H1 (cell line): ENCODE measurements at regions not wholly inside any gene's neighbourhood (a gene's known extent, or its start where the extent isn't known, plus 50 kb on each side); places are given as distances from the start of the nearest gene placed in this dataset.

Experiments used
- CTCF ChIA-PET: fragments of 300-600 bp; sonication (Branson Sonifier 250); formaldehyde crosslinking; loops from one replicate; lab custom pipeline; 2021; ENCODE audit not compliant: partially characterized antibody; lab: Charles Lee
- POLR2A ChIA-PET: fragments of 300-600 bp; sonication (Branson Sonifier 250); formaldehyde crosslinking; loops from one replicate; lab custom pipeline; 2021; ENCODE audit warnings: inconsistent platforms; ENCODE audit not compliant: partially characterized antibody; lab: Charles Lee
- DNase-seq, 2 experiments: peaks; one replicate each; pipeline versions ENCODE4 v3.0.0 to v3.0.0-alpha.2; 2010 to 2022; ENCODE audit warnings: low spot score in 2 of 2, low read depth in 1 of 2, mixed read lengths in 1 of 2
- FAIRE-seq: peaks from 2 replicates; lab custom pipeline; 2011; peaks lifted over from hg19 to GRCh38; lab: Jason Lieb, UNC
- H2AFZ ChIP-seq: 2 replicates; pipeline ENCODE4 v1.8.1; 2012; ENCODE audit warnings: low read length, inconsistent platforms
- H2AK5ac ChIP-seq: 2 replicates; pipeline ENCODE4 v1.6.1; 2013; ENCODE audit warnings: low read depth, low read length
- H2BK120ac ChIP-seq: replicated peaks from 2 replicates; pipeline ENCODE3; 2013; ENCODE audit warnings: low read depth, low read length, inconsistent platforms
- H2BK12ac ChIP-seq: 2 replicates; pipeline ENCODE4 v1.6.1; 2013; ENCODE audit warnings: low read depth, low read length
- H2BK15ac ChIP-seq: 2 replicates; pipeline ENCODE4 v1.6.1; 2013; ENCODE audit warnings: low read length
- H2BK20ac ChIP-seq: 2 replicates; pipeline ENCODE4 v1.6.1; 2013; ENCODE audit warnings: low read length
- H2BK5ac ChIP-seq: 2 replicates; pipeline ENCODE4 v1.6.1; 2013; ENCODE audit warnings: low read depth, low read length
- H3K14ac ChIP-seq: 2 replicates; pipeline ENCODE4 v1.6.1; 2013; ENCODE audit warnings: inconsistent platforms; ENCODE audit not compliant: insufficient read length
- H3K18ac ChIP-seq: 2 replicates; pipeline ENCODE4 v1.6.1; 2013; ENCODE audit warnings: low read length; ENCODE audit errors: extremely low read depth
- H3K23ac ChIP-seq: 2 replicates; pipeline ENCODE4 v1.6.1; 2013; ENCODE audit warnings: inconsistent platforms; ENCODE audit not compliant: insufficient read length
- H3K23me2 ChIP-seq: 2 replicates; pipeline ENCODE4 v1.6.1; 2013; ENCODE audit warnings: low read depth, low read length
- H3K27ac ChIP-seq: 2 replicates; pipeline ENCODE4 v1.6.1; 2011; ENCODE audit warnings: low read depth, low read length, inconsistent platforms
- H3K27me3 ChIP-seq, 4 experiments: replicated peaks in 1 of 4; 1 replicate in 1 of 4; 2 replicates in 3 of 4; pipeline versions ENCODE4 v1.6.1 to v1.8.1; 2011 to 2013; ENCODE audit warnings: low read length in 3 of 4, mild to moderate bottlenecking in 3 of 4, inconsistent platforms in 2 of 4, mixed read lengths in 2 of 4, moderate library complexity in 1 of 4; ENCODE audit not compliant: control insufficient read depth in 3 of 4, insufficient read depth in 3 of 4; ENCODE audit errors: extremely low read depth in 1 of 4
- H3K36me3 ChIP-seq, 4 experiments: 2 replicates each; pipeline versions ENCODE4 v1.6.1 to v1.8.1; 2011 to 2013; ENCODE audit warnings: mild to moderate bottlenecking in 4 of 4, low read length in 3 of 4, moderate library complexity in 2 of 4, control low read depth in 1 of 4, inconsistent platforms in 1 of 4; ENCODE audit not compliant: insufficient read depth in 4 of 4, control insufficient read depth in 2 of 4
- H3K4ac ChIP-seq: replicated peaks from 2 replicates; pipeline ENCODE3; 2013; ENCODE audit warnings: low read length, low read depth, mixed read lengths, inconsistent platforms; ENCODE audit not compliant: insufficient read length
- H3K4me1 ChIP-seq, 4 experiments: replicated peaks in 1 of 4; 1 replicate in 1 of 4; 2 replicates in 3 of 4; pipeline versions ENCODE4 v1.6.1 to v1.8.1; 2011 to 2013; ENCODE audit warnings: low read length in 3 of 4, inconsistent platforms in 2 of 4, mixed read lengths in 1 of 4; ENCODE audit not compliant: insufficient read depth in 4 of 4, control insufficient read depth in 3 of 4
- H3K4me2 ChIP-seq, 2 experiments: 2 replicates each; pipeline versions ENCODE4 v1.6.1 to v1.8.1; 2011 to 2013; ENCODE audit warnings: low read depth in 2 of 2, low read length in 2 of 2, control low read depth in 1 of 2, inconsistent platforms in 1 of 2, mild to moderate bottlenecking in 1 of 2; ENCODE audit not compliant: insufficient read depth in 1 of 2
- H3K4me3 ChIP-seq, 4 experiments: fragments of 200-600, 300-600 bp in 1 of 4; sonication (generic), shearing (Covaris generic), sonication (Bioruptor Twin) in 1 of 4; 2 replicates each; pipeline versions ENCODE4 v1.5.1 to v1.8.1; 2011 to 2016; ENCODE audit warnings: low read length in 4 of 4, low read depth in 3 of 4, control low read depth in 2 of 4, inconsistent platforms in 2 of 4, mild to moderate bottlenecking in 2 of 4, mixed read lengths in 1 of 4, moderate library complexity in 1 of 4; ENCODE audit not compliant: insufficient read depth in 2 of 4; ENCODE audit errors: extremely low read depth in 1 of 4
- H3K56ac ChIP-seq: replicated peaks from 2 replicates; pipeline ENCODE3; 2013; ENCODE audit warnings: low read depth, mild to moderate bottlenecking, mixed read lengths, low read length, inconsistent platforms; ENCODE audit not compliant: insufficient read length
- H3K79me1 ChIP-seq: 2 replicates; pipeline ENCODE4 v1.6.1; 2013; ENCODE audit warnings: low read depth, low read length, control low read depth
- H3K79me2 ChIP-seq, 2 experiments: 2 replicates each; pipeline versions ENCODE4 v1.6.1 to v1.8.1; 2012 to 2013; ENCODE audit warnings: low read length in 2 of 2, mild to moderate bottlenecking in 2 of 2, inconsistent platforms in 1 of 2; ENCODE audit not compliant: insufficient read depth in 2 of 2, control insufficient read depth in 1 of 2
- H3K9ac ChIP-seq, 4 experiments: replicated peaks in 1 of 4; 1 replicate in 1 of 4; 2 replicates in 3 of 4; pipeline versions ENCODE4 v1.6.1 to v1.8.1; 2011 to 2013; ENCODE audit warnings: low read depth in 3 of 4, low read length in 3 of 4, control low read depth in 2 of 4, mild to moderate bottlenecking in 2 of 4, moderate library complexity in 2 of 4, inconsistent platforms in 1 of 4; ENCODE audit errors: extremely low read depth in 1 of 4
- H3K9me3 ChIP-seq, 2 experiments: 2 replicates each; pipeline versions ENCODE4 v1.6.1 to v1.8.1; 2012 to 2013; ENCODE audit warnings: mild to moderate bottlenecking in 2 of 2, moderate library complexity in 2 of 2, control low read depth in 1 of 2, inconsistent platforms in 1 of 2, low read depth in 1 of 2, low read length in 1 of 2, mixed read lengths in 1 of 2; ENCODE audit not compliant: insufficient read depth in 2 of 2
- H4K20me1 ChIP-seq, 2 experiments: replicated peaks in 1 of 2; 2 replicates each; pipeline versions ENCODE3 to v1.8.1; 2011 to 2013; ENCODE audit warnings: inconsistent platforms in 2 of 2, low read length in 2 of 2, mild to moderate bottlenecking in 1 of 2; ENCODE audit not compliant: insufficient read depth in 2 of 2, control insufficient read depth in 1 of 2
- H4K5ac ChIP-seq: 2 replicates; pipeline ENCODE4 v1.6.1; 2013; ENCODE audit warnings: low read length, low read depth, mixed read lengths, inconsistent platforms; ENCODE audit not compliant: insufficient read length
- H4K8ac ChIP-seq: 2 replicates; pipeline ENCODE4 v1.8.0; 2013; ENCODE audit warnings: mild to moderate bottlenecking, moderate library complexity, low read length, inconsistent platforms; ENCODE audit not compliant: insufficient read depth; ENCODE audit errors: extremely low read depth
- H4K91ac ChIP-seq: replicated peaks from 2 replicates; pipeline ENCODE3; 2013; ENCODE audit warnings: low read length, mixed read lengths, inconsistent platforms; ENCODE audit not compliant: insufficient read length
- ASH2L ChIP-seq: fragments of 200-600, 300-600 bp; sonication (generic); IDR thresholded peaks from one replicate; pipeline ENCODE4 v1.7.1; 2017; ENCODE audit warnings: low read length
- CBX5 ChIP-seq: fragments of 300-800, 300-1000 bp; sonication (generic); IDR thresholded peaks from 2 replicates; pipeline ENCODE4 v1.7.1; 2016; ENCODE audit warnings: antibody characterized with exemption, low read length, low read depth
- WGBS, 2 experiments: shearing (Covaris generic) in 1 of 2; methylation state at CpG; one replicate each; pipeline versions ENCODE4 v1.1.6 to v1.1.7; 2013 to 2015; ENCODE audit warnings: low lambda C conversion rate in 2 of 2, mixed read lengths in 2 of 2, inconsistent platforms in 1 of 2, low coverage in 1 of 2, missing lambda C conversion rate in 1 of 2; ENCODE audit not compliant: insufficient replicate concordance in 2 of 2, insufficient coverage in 1 of 2, insufficient read length in 1 of 2; ENCODE audit errors: extremely low coverage in 1 of 2, missing lambda C conversion rate in 1 of 2; 5-methylcytosine and 5-hydroxymethylcytosine counted together

DNA sequence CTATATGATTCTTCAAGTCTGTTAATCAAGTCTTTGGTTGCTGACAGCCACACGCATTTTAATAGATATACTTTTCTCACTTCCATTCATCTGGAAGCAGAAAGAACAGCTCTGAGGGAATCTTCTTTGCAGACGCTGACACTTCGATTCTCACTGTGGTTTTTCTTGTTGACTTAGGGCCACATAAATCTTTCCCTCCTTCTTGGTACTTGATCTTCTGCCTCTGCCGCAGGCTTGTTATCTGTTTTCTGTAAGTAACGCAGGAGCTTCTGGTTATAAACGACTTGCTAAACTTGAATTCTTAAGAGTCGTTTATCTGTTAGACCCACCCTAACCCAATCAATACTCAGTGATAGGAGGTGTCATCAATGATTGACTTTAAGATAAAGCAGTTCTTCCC is 268.8 kb upstream of the SULF2 start:
- Histone ChIP-seq H3K56ac (no peak overlapping the region), H3K23ac (no peak overlapping the region), H3K18ac (no peak overlapping the region), H3K36me3 (peaks cover 0 to 2% (median 0%) of the 10 kb centered on the region in 4 experiments; a peak in 1 of 8 replicates), H3K27ac (no peak overlapping the region), H4K5ac (no peak overlapping the region), H3K23me2 (no peaks in the 10 kb centered on the region), H3K27me3 (no peaks in the 10 kb centered on the region), H3K9me3 (peaks cover 15 to 21% of the 10 kb centered on the region in 2 experiments), H3K4me1 (no peaks in the 10 kb centered on the region), H4K91ac (no peak overlapping the region), H4K20me1 (no peaks in the 10 kb centered on the region), H3K79me1 (no peaks in the 10 kb centered on the region), H3K4me2 (no peak overlapping the region), H2BK15ac (no peak overlapping the region), H2BK5ac (no peak overlapping the region), H2AK5ac (no peak overlapping the region), H3K9ac (no peak overlapping the region), H3K4me3 (no peak overlapping the region), H2BK120ac (no peak overlapping the region), H3K4ac (no peak overlapping the region), H3K14ac (no peak overlapping the region), H2BK20ac (no peak overlapping the region), H2BK12ac (no peak overlapping the region), H4K8ac (no peak overlapping the region), H2AFZ (no peak overlapping the region), H3K79me2 (no peaks in the 10 kb centered on the region)
- POLR2A ChIA-PET = no interaction called here
- 94% methylated on average over 7 of the region's 7 CpGs; no CpG with 5 or more reads in 1 of the 2 experiments for WGBS, 2 experiments
- FAIRE-seq (no peak), DNase-seq (no peak)
- CTCF ChIA-PET = interaction anchor here (1.2 to 1.8 kb wide), 3 partner anchors 22 to 567 kb away, joined by 3 to 4 read pairs (median 3); no protein-coding TSS in a partner anchor
- TF ChIP-seq CBX5 (no peak), ASH2L (no peak)
